HG03045 (cell line): ENCODE measurements at regions not wholly inside any gene's neighbourhood (a gene's known extent, or its start where the extent isn't known, plus 50 kb on each side); places are given as distances from the start of the nearest gene placed in this dataset.

ENCODE experiments used
- ATAC-seq: cut with Tn5 transposase; IDR thresholded peaks from one replicate; pipeline ENCODE4 v1.9.1; 2021; ENCODE audit warnings: mild to moderate bottlenecking, moderate library complexity; ENCODE audit not compliant: unreplicated experiment

DNA sequence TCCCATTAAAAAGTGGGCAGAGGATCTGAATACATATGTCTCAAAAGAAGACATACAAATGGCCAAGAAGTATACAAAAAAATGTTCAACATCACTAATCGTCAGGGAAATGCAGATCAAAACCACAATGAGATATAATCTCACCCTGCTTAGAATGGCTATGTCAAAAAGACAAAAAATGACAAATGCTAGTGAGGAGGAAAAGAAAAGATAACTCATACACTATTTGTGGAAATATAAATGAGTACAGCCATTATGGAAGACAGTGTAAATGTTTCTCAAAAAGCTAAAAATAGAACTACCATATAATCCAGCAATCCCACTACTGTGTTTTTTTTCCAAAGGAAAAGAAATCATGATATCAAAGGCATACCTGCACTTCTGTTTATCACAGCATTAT is 450.7 kb downstream of the EFNA5 start:
- ATAC-seq, result no peak

DNA sequence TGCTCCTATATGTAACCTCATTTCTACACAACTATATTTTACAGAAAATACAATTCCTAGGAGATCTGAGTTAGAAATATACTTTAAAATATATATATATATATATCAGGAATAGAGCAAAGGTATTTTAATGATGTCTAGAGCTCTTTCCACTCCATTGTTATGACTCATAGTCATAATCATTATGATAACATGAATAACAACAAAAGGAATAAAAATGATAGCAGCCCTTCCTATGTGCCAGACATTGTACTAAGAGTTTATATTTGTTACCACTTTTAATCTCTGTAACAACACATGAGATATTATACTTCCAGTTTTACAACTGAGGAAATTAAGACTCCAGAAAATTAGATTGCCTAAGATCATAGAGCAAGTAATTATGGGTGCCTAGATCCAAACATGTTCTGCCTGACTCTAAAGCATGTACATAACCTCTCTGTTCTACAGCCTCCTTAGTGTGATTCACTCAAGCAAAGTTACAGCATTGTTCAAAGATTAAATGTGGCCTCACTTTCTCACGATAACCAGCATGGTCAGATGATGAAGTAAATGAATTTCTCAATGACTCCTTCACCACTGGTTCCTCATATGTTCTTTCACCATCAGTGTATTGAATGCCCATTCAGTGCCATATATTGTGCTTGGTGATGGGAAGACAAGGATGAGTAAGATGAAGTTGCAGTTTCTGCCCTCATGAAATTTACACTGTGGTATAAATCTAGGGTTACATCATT is 452.1 kb downstream of the EFNA5 start:
- ATAC-seq, result no peak

DNA sequence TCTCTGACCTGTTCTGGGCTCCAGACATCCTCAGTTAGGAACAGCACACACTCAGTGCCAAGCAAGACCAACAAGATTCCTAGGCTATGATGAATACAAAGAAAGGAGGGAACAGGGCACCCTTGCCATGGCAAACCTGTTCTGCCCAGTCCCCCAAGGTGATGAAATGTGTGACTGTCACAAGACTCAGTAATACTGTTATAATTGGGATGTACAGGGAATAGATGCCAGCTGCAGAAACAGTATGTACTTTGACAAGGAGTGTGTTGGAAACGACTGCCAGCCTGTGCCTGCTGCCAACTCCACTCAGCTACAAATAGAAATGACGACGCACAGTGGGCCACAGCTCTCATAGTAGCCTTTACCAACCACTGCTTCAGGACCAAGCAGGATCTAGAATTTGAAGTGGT is 453.0 kb downstream of the EFNA5 start:
- no peak for ATAC-seq

DNA sequence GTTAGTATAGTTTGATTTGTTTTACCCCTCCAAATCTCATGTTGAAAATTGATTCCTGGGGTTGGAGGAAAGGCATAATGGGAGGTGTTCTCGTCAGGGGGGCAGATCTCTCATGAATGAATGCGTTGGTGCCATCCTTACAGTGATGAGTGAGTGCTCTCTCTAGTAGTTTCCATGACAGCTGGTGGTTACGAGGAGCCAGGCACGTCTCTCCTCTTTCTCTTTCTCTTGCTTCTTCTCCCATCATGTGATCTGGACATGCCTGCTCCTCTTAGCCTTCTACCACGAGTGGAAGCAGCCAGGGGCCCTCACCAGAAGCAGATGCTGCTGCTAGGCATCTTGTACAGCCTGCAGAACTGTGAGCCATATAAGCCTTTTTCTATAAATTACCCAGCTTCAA is 454.1 kb downstream of the EFNA5 start:
- ATAC-seq, result no peak

DNA sequence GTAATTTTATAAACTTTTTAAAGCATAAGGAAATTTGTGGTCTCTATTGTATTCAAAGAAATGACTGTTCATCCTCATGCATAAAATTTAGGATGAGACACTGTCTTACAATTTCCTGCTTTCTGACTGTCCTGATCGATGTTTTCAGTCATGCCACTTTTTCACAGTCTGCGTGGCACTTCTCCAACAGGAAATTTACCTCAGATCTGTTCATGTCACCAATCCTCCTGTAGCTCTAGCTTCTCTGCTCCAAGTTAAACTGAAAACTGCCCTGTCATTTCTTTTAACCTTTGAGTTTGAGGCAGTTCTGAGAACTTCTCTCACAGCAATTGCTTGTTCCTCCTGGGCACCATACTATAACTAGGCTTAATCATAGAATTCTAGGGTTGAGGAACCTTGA is 455.1 kb downstream of the EFNA5 start:
- no peak for ATAC-seq

DNA sequence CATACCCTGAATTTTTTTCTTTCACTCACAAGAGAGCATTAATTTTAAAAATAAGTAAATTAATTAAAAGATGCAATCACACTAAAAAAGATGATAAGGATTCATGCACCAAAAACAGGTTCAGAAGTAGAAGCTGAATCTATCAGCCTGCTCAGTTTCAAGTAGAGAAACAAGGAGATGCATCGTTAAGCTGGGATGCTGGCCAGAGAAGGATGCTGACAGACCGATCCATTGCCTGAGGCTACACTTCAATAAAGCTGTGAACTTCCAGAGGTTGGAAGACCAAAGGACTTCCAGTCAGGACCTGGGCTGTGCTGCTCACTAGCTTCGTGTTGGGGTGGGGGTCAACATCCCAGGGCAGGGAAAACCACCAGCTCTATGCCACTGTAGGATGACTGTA is 457.7 kb downstream of the EFNA5 start:
- ATAC-seq, result no peak

DNA sequence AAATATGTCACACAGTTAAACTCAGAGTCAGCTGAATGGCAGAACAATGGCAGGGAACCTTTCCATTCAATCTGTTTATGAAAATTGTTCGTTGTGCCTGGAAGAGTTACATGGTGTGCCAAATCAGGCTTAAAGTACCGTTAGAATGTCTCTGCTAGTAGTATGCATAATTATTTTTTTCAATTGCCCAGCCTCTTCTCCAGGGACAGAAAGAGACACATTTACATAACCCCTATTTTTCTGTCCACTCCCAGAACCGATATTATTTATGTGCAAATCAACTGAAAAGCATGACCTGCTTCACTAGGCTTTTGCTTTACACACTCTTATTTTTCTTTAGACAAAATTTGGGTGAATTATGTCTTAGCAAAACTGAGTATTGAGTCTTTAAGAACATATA is 459.1 kb downstream of the EFNA5 start:
- ATAC-seq, result no peak

DNA sequence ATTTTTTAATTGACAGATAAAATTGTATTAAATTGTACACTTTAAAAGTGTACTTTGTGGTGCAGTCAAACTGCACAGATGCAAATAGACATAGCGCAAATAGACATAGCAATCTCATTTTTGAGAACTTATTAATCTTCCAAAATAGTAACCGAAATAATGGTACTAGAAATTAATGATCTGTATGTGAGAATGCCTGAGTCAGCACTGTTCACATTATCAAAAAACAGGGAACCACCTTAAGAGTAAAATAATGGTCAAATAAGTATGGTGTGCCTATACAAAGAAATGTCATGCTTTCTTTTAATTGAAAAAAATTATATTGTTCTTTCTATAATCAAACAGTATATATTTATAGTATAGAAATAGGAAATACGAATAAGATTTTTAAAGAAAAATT is 461.9 kb downstream of the EFNA5 start:
- ATAC-seq, result no peak

DNA sequence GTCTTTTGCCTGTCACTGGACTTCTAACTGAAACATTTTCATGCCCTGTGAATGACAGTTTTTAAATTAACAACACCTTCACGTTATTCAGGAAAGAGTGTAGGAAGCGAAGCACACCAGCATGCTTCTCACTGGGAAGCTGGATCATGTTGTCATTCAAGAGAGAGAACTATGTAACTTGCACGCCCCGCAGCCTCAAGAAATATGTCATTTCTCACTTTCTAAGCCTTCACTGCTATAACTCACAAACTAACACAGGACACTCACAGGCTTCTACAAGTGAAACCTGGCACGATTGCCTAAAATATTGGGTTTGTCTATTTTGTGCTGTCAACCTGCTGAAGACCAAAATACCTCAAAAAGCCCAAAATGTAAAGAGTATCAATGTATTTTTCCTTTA is 466.3 kb downstream of the EFNA5 start:
- ATAC-seq, result no peak

DNA sequence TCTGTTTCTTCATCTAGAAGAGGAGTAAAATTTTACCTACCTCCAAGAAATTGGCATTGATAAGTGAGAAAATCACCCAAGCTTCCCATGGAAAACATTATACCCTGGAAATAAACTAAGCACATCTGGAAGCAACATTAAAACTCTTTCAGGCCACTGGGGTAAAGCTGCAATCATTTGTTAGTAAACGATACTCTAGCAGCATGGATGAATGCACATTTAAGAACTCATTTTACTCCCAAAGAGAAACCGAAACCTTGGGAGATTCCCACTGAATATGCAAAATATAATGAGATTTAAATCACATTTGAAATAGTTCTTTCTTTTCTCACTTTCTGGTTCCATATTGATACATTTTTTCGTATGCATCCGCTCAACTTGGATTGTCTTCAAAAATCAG is 467.5 kb downstream of the EFNA5 start:
- no peak for ATAC-seq

DNA sequence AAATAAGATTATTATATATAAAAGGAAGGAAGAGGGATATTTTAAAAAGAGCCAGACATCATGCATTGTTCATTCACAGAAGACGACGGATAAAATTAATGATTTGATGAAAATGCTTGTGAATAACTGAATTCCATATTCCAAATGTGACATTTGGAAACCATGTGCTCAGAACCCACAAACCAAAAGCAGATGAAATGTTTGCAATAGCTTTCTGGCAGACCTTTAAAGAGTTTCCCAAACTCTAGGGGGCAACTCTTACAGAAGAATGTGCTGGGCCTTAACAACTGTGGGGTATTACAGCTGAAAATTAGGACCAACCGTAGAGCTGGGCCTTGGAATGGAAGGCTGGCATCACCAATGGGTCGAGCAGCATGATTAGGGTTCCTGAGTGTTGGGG is 471.0 kb downstream of the EFNA5 start:
- ATAC-seq, result no peak

DNA sequence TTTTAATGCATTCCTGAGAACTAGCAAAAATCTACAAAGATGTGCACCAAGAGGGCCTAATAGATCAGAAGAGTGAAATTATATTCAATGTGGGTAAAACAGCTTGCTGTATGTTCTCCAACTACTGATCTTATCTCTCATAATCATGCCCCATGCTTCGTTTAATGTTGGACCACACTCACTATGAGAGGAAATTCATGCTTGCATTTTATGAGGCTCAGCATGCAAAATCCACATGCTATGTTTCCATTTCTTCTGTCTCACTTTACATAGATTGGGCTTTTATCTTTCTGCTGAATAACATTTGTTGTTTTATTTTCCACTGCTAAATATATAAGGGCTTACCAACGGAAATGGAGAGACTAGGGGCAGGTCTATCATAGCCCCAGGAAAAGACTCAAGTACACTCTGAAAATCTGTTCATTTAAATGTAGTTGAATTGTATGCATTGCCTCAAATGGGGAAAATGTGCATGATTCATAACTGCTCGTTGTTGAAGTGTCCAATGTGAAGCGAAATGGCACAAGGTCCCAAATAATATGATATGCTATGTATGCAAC is 474.2 kb downstream of the EFNA5 start:
- no peak for ATAC-seq

DNA sequence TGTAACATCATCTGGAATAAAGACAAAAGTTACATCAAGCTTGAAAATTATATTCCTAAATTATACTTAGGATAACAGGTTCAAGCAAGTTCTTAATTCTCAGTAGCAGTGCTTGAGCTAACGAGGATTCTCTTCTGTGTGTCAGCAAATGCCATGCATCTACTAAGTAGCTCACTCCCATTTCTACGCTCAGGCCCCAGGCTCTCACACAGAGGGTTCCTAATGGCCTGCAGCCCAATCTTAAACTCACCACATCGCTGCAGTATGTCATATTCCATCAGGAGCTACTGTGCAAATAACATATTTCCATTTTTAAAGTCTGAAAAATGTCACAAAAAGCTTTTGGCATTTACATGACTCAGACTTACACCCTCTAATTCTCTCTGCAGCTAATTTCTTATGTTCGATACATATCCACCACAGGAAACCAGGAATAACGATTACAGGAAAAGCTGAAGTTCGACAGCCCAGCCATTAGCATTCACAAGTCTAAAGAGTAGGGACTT is 474.8 kb downstream of the EFNA5 start:
- no peak for ATAC-seq

DNA sequence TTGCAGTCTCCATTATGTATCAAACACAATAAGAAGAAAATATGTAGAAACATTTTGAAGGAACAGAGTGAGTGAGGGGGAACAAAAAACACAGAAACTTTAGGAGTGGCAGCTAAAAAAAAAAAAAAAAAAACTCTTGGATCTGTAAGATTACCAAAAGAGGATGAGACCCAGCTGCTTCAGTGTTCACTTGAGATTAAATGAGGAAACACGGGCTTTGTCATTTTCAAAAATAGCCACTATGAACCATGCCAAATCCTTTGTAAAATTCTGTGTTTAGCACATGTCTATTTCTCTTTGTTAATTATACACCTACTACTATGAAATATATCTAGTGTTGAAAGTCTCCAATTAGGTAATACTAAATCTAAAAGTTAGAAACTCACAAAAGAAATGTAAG is 485.9 kb downstream of the EFNA5 start:
- ATAC-seq, result no peak

DNA sequence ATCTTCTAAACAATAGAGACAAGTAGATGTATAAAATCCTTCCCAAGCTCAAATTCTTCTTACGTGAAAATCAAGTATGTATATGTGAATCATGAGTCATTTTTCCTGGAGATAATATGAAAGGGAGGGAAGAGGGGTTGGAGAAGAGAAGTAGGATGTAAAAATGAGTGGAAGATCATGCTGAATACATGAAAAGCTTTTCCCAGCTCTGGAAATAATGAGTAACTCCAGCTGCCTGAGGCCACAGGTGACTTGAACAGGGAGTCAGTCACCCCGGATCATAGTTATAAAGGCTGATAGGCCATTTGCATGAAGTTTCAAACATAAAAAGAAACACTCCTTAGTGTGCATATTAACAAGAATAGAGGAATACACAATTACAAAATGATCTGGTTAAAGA is 486.7 kb downstream of the EFNA5 start:
- ATAC-seq, result no peak

DNA sequence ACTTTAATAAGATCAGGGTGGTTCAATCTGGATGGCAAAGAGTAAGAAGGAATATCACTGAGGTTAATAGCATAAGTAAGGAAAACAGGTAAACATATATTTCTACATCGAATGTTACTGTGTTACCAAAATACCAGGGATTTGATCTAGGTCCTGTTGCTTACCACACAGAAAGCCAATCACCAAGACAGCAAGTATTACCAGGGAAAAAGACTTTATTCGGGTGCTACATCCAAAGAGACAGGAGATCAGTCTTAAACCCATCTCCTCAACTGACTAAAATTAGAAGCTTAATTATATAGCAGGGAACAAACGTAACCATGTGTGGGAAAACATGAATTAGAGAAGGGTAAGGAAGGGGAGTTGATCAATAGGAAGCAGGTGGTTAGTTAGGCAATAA is 500.1 kb downstream of the EFNA5 start:
- no peak for ATAC-seq

DNA sequence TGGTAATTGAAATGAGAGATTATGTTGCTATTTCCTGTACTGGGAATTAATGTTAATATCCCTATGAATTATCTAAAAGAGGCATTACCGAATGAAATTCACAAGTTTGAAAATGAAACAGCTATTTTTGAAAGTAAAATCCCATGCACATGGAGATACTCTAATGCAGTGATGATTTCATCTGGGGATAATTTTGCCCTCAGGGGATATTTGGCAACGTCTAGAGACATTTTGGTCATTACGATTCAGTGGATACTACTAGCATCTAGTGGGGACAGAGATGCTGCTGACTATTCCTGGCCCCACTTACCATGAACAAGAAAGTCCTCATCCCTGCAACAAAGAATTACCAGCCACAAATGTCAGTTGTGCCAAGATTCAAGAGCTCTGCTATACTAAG is 500.9 kb downstream of the EFNA5 start:
- no peak for ATAC-seq

DNA sequence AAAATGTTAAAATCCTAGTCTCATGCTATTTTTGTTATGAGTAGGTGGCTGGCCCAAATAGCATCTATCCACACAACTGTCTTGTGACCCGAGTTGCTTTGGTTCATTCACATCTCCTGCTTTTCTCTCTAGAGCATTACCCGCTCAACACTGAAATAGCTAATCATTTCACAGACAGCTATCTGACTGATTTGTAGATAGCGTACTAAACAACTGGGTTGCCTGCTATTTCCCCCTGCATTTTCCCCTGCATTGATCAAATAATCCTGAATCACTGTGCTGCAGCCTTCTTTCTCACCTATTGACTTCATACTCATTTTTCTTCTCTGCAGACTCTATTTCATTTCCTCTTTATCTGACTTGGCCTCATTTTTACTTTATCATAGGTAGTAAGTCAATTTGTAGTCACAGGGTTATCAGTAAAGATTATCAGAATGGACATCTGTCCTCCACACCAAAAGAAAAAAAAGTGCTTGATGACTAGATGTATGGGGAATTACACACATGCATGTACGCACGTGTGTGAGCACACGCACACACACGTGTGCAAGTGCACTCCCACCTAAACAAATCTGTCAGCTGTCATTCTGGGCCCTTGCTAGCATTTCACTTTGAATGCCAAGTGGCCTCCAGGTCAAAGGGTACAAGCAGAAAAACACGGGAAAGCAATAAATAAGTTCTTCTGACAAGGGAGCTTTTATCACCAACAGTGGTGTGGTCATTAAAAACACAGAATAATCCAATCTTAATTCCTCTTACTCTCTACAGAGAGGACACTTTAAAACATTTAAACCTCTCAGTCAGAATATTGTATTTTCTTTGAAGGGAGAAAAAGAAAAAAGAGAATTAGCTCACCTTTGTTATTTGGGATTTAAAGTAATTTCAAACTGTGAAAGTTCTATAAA is 501.6 kb downstream of the EFNA5 start:
- no peak for ATAC-seq

DNA sequence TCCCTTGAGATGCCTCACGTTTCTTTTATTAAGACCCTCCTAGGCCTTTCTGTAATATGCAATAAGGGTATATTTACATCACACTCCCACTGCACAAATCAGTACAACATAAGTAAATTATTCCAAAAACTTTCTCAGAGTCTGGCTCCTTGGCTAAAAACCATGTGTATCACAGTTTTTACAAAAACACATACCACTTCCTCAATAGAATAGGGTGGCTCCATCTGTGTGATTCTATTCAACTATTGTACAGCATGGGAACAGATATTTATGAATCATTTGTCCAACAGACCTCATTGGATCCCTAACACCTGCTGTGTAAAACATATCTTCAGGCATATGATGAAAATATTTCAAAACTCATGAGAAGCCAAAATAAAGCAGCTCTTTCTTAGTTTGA is 502.7 kb downstream of the EFNA5 start:
- no peak for ATAC-seq

DNA sequence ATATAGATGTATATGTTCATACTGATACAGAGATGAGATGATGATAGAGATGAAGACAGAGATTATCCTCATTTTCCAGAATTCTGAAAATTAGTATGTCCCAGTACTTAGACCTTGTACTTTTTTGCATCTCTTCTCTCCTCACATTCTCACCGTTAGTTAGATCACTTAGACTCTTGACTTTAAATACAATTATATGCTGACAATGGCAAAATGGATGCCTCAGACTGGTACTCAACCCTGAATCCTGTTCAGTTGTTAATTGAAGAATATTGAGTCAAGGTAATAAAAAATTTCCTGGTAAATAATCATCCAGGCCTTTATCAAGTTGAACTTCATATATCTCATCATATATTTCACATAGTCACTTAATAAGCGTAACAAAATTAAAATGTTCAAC is 505.4 kb downstream of the EFNA5 start:
- ATAC-seq, result no peak

DNA sequence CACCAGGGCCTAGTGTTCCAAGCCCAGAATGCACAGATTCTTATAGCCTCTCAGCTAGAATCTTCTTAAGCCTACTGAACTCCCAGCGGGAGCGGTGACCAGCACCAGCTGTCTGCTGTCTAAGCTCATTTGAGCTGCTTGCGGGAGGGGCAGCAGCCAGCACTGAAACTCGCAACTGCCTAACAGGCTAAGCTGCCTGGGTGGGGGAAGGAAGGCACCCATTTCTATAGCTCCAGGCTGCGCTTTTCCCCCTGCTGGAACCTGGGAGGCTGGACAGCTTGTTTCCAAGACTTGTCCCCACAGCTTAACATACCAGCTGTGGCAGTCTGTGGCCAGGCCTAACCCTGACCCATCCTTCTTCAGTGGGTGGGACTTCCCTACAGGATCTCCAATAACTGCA is 512.9 kb downstream of the EFNA5 start:
- no peak for ATAC-seq

DNA sequence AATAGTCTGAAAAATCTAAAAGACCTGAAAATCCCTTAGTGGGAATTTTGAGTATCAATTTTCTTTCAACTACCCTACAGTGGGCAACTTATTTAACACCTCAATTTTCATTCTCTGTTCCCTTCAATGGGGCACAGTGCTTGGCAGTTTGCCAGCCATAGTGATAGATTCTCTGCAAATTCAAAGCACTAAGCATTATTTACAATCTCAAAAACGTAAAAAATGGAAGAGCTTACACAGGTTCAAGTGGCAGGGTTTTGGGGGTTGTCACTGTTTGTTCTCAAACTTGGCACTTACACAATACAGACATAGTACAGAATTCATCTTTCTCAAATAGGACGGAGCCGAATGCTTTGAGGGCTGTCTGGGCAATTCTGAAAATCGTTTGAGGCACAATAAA is 515.0 kb downstream of the EFNA5 start:
- no peak for ATAC-seq
